ENCODE measurements at regions not wholly inside any gene's neighbourhood (a gene's known extent, or its start where the extent isn't known, plus 50 kb on each side); places are given as distances from the start of the nearest gene placed in this dataset.

DNA sequence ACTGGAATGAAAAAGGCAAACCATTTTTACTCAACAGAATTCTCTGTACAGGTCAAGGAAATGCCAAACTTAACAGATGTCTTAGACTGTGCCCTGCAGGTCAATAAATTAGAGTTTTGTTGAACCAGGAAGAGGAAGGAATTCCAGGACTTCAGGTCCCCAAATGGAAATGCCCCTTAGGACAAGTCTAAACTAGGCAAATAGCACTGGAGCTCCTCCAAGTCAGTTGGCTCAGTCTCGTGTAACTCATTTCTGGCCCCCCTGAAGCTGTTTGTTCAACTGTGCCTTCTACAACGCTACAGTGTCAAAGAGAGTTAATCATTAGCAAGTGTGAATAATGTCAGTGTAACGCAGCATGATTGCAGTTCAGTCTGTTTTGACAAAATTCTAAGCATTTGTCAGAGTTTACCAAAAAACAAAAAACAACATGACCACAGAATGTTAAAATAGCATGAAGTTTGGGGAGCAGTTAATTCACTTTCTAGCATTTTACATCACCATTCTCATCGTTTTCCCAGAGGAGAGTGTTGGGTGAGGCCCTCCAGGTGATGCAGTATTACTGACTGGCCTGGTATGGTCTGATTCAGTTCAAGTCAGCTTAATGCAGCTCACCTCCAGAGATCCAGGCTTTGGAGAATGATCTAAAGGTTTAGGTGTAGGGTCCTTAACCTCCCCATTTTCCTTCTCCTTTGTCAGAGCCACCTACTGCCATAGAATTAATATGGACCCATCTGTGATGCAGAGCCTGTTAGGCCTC, 108.1 kb downstream of the AQP4 start:
- H3K27me3 Mint-ChIP-seq (ENCODE audit: low read depth, poor library complexity): no peaks in the 10 kb centered on the region
- H3K4me3 Mint-ChIP-seq: no peak overlapping the region
- no peak for DNase-seq
- H3K27ac Mint-ChIP-seq: no peak overlapping the region
- peaks cover 39% of the 10 kb centered on the region for H3K4me1 Mint-ChIP-seq
- TF ChIP-seq, protein P1, sequence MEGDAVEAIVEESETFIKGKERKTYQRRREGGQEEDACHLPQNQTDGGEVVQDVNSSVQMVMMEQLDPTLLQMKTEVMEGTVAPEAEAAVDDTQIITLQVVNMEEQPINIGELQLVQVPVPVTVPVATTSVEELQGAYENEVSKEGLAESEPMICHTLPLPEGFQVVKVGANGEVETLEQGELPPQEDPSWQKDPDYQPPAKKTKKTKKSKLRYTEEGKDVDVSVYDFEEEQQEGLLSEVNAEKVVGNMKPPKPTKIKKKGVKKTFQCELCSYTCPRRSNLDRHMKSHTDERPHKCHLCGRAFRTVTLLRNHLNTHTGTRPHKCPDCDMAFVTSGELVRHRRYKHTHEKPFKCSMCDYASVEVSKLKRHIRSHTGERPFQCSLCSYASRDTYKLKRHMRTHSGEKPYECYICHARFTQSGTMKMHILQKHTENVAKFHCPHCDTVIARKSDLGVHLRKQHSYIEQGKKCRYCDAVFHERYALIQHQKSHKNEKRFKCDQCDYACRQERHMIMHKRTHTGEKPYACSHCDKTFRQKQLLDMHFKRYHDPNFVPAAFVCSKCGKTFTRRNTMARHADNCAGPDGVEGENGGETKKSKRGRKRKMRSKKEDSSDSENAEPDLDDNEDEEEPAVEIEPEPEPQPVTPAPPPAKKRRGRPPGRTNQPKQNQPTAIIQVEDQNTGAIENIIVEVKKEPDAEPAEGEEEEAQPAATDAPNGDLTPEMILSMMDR (IDR thresholded peaks at IDR 0.05): no peak
- H3K9me3 Mint-ChIP-seq: no peaks in the 10 kb centered on the region
- no peaks in the 10 kb centered on the region for H3K36me3 Mint-ChIP-seq (ENCODE audit: low read depth)

DNA sequence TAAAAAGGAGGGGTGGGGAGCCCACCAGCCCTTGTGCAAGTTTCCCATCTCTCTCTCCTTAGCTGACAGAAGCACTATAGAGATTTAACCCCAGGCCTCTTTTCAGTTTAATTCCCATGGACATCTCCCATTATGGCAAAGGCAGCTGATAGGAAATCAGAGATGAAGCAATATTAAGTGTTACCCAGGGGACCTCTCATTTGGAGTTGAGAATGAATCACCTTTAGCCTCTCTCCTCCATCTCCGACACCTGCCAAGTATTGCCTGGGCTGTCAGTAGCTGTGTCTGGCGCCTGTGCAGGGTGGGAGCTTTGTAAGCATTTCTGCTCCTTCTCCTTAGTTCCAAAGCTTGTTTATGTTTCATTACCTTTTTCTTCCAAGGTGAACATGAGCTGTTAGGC, 109.0 kb downstream of the AQP4 start:
- no peak for DNase-seq
- no peaks in the 10 kb centered on the region for H3K36me3 Mint-ChIP-seq (ENCODE audit: low read depth)
- H3K4me3 Mint-ChIP-seq: no peak overlapping the region
- H3K27ac Mint-ChIP-seq: no peak overlapping the region
- no peaks in the 10 kb centered on the region for H3K9me3 Mint-ChIP-seq
- TF ChIP-seq, protein P1 (IDR thresholded peaks at IDR 0.05): no peak
- H3K4me1 Mint-ChIP-seq: peaks cover 39% of the 10 kb centered on the region
- no peaks in the 10 kb centered on the region for H3K27me3 Mint-ChIP-seq (ENCODE audit: low read depth, poor library complexity)

DNA sequence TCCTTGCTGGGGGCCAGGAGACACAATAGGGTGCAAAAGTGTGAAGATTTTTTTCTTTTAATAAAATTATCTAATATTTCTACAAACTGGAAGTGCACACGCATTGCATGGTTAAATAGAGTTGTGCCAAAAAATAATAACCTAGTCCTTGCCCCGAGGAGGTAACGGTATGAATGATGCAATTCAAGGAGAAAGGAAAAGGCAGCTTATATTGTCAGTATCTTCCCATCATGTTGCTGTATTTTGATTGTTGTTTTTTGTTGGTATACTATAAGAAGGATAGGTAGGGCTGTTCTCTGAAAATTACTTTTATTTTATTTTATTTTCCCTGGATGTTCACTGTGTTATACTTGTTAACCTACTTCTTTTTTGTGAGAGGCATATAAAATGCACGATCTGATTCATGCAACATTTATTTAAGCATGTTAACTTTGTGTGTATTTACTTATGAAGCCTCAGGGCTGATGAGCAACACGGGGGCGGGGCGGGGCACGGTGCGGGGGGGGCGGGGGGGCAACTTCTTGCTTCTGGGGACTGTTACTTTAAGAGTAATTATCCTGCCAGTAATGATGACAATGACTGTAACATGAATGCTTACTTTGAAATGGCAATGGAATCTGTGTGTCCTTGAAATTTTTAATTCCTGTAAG, 118.6 kb downstream of the AQP4 start:
- Mint-ChIP-seq H3K36me3 (ENCODE audit: low read depth) (no peaks in the 10 kb centered on the region), H3K4me3 (no peak overlapping the region), H3K27me3 (ENCODE audit: low read depth, poor library complexity) (peaks cover 13% of the 10 kb centered on the region), H3K9me3 (no peaks in the 10 kb centered on the region), H3K4me1 (peaks cover 31% of the 10 kb centered on the region), H3K27ac (no peak overlapping the region)
- DNase-seq: no peak
- TF ChIP-seq, protein P1 (IDR thresholded peaks at IDR 0.05): no peak

DNA sequence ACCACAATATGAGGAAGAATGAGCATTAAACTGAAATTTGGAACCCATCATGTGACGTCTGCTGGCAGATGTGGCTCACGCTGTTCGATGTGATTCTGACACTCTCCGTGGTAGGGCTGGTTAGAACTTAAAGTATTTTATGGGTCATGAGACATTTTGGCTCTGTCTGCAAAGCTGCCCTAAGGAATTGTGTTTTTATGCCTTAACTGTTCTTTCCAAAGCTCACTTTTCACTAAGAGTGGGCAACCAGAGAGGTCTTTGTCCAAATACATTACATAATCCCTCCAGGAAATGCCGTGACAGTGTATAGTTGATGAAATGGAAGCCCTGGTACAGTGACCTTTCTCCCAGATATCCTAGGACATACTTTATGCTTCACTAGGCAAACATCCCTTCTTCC, 119.1 kb downstream of the AQP4 start:
- Mint-ChIP-seq H3K36me3 (ENCODE audit: low read depth) (no peaks in the 10 kb centered on the region), H3K4me3 (no peak overlapping the region)

DNA sequence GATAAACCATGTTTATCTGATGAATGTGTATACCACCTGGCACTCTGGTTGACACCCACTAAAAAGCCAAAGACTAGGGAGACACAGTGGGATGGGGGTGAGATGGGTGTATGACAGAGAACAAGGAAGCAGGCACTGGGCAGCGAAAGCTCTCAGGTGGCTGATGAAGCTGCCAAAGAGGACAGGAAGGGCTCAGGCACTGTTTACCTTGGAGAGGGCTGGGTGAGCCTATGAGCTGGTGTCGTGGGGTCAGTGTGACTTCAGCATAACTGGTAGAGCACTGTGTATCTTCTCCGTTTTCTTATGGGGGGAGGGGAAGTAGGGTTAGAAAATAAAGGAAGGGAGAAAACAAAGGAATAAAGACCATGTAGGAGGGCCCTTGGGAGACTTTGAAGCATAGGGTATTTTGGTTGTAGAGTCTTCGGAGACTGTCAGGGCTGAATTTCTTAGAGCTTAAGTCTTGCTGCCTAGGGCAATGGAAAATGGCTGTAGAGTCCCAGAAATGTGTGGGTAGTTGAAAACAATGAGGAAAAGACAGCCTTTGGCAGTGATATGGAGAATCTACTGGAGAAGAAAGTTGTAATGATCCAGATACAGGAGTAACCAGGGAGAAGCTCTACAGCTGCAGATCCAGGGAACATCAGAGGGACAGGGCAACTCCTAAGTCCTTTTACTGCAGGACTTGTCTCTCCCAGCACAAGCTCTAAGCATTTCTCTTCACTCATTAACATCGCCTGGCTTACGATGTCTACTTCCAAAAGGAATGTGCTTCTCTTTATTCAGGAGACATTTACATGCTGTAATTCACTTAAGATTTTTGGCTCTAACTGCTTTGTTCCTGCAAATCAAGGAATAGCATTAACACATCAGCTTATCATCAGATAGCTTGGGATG, 120.0 kb downstream of the AQP4 start:
- no peak overlapping the region for H3K4me3 Mint-ChIP-seq
- no peak overlapping the region for H3K27ac Mint-ChIP-seq
- H3K4me1 Mint-ChIP-seq: peaks cover 31% of the 10 kb centered on the region

More for the DNA sequence above, 119.1 kb downstream of the AQP4 start:
- DNase-seq: no peak
- peaks cover 18% of the 10 kb centered on the region for H3K27me3 Mint-ChIP-seq (ENCODE audit: low read depth, poor library complexity)
- peaks cover 31% of the 10 kb centered on the region for H3K4me1 Mint-ChIP-seq
- H3K9me3 Mint-ChIP-seq: no peaks in the 10 kb centered on the region
- TF ChIP-seq, protein P1 (IDR thresholded peaks at IDR 0.05): no peak
- no peak overlapping the region for H3K27ac Mint-ChIP-seq

More for the DNA sequence above, 120.0 kb downstream of the AQP4 start:
- DNase-seq: no peak
- peaks cover 27% of the 10 kb centered on the region for H3K27me3 Mint-ChIP-seq (ENCODE audit: low read depth, poor library complexity)
- TF ChIP-seq, protein P1 (IDR thresholded peaks at IDR 0.05): no peak
- H3K36me3 Mint-ChIP-seq (ENCODE audit: low read depth): no peaks in the 10 kb centered on the region
- peaks cover under 1% of the 10 kb centered on the region for H3K9me3 Mint-ChIP-seq

Data from nephron progenitor cell (in vitro differentiated cells).